ENCODE measurements at regions not wholly inside any gene's neighbourhood (a gene's known extent, or its start where the extent isn't known, plus 50 kb on each side); places are given as distances from the start of the nearest gene placed in this dataset.

DNA sequence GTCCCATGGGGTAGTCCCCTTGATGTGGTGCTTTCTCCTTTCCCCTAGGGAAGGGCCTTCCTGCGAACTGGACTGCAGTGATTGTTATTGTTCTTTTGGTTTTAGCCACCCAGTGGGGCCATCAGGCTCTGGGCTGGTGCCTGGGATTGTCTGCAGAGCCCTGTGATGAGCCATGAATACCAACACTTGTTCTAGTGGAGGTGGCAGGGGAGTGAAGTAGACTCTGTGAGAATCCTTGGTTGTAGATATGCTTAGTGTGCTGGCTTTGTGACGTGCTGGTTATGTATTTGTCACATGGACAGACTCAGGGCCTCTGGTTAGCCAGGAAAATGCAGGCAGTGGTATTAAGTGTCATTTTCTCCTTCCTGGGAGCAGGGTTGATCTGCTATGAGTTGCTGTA, 51.8 kb upstream of the NDUFB4 start:
- Histone ChIP-seq H3K4me3 (ENCODE audit: low read depth in 1 of 5, low read length in 5 of 5) (no peak overlapping the region), H3K36me3 (ENCODE audit: control insufficient read depth in 5 of 5, insufficient read depth in 5 of 5, low read length in 5 of 5) (no peaks in the 10 kb centered on the region), H3K27ac (ENCODE audit: low read depth, low read length) (no peak overlapping the region), H3K4me1 (ENCODE audit: control insufficient read depth in 5 of 5, insufficient read depth in 5 of 5, low read length in 5 of 5) (no peaks in the 10 kb centered on the region), H3K9ac (ENCODE audit: low read length in 5 of 5) (no peak overlapping the region), H3K27me3 (ENCODE audit: control insufficient read depth in 5 of 5, insufficient read depth in 4 of 5, low read length in 5 of 5) (no peaks in the 10 kb centered on the region), H3K9me3 (ENCODE audit: control insufficient read depth in 5 of 5, low read length in 5 of 5) (peaks cover 2 to 22% (median 19%) of the 10 kb centered on the region in 5 donors)

DNA sequence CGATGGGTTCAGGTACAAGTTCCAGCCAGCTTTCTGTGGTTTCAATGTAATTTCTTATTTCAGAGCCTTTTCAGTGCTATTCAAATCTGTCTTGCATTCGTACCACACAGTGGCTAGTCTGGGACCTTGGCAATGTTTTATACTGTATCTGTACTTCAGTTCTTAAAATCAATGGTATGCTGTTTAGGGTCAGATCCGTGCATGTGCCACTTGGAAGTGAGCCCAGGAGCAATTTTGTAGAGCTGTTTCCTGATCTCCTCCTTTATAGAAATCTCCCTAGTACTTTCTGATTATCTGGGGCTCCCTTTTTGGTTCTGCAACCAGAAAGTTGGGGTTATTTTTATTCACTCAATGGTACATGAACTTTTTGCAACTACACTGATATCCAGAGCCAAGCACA, 59.5 kb upstream of the NDUFB4 start:
- Histone ChIP-seq H3K9me3 (ENCODE audit: control insufficient read depth in 5 of 5, low read length in 5 of 5) (peaks cover 0 to 17% (median 11%) of the 10 kb centered on the region in 5 donors), H3K27me3 (ENCODE audit: control insufficient read depth in 5 of 5, insufficient read depth in 4 of 5, low read length in 5 of 5) (no peaks in the 10 kb centered on the region), H3K27ac (ENCODE audit: low read depth, low read length) (no peak overlapping the region), H3K9ac (ENCODE audit: low read length in 5 of 5) (no peak overlapping the region), H3K4me1 (ENCODE audit: control insufficient read depth in 5 of 5, insufficient read depth in 5 of 5, low read length in 5 of 5) (no peaks in the 10 kb centered on the region), H3K4me3 (ENCODE audit: low read depth in 1 of 5, low read length in 5 of 5) (no peak overlapping the region), H3K36me3 (ENCODE audit: control insufficient read depth in 5 of 5, insufficient read depth in 5 of 5, low read length in 5 of 5) (no peaks in the 10 kb centered on the region)

DNA sequence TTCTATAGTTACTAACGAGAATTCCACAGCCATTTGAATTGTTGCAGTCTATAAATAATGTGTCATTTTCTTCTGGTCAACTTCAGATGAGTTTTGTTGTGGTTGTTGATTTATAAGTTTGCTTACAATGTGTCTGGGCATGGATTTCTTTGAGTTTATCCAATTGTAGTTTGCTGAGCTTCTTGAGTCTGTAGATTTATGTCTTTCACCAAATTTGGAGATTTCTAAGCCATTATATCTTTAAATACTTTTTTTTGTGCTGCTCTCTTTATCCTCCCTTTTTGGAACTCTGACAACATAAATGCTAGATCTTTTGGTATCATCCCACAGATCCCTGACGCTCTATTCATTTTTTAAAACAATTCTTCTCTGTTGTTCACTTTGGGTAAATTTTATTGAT, 63.2 kb upstream of the NDUFB4 start:
- H3K36me3 ChIP-seq (ENCODE audit: control insufficient read depth in 5 of 5, insufficient read depth in 5 of 5, low read length in 5 of 5): no peaks in the 10 kb centered on the region
- H3K9me3 ChIP-seq (ENCODE audit: control insufficient read depth in 5 of 5, low read length in 5 of 5): no peaks in the 10 kb centered on the region
- H3K9ac ChIP-seq (ENCODE audit: low read length in 5 of 5): no peak overlapping the region
- H3K4me1 ChIP-seq (ENCODE audit: control insufficient read depth in 5 of 5, insufficient read depth in 5 of 5, low read length in 5 of 5): no peaks in the 10 kb centered on the region
- H3K27ac ChIP-seq (ENCODE audit: low read depth, low read length): no peak overlapping the region
- H3K27me3 ChIP-seq (ENCODE audit: control insufficient read depth in 5 of 5, insufficient read depth in 4 of 5, low read length in 5 of 5): no peaks in the 10 kb centered on the region
- no peak overlapping the region for H3K4me3 ChIP-seq (ENCODE audit: low read depth in 1 of 5, low read length in 5 of 5)

DNA sequence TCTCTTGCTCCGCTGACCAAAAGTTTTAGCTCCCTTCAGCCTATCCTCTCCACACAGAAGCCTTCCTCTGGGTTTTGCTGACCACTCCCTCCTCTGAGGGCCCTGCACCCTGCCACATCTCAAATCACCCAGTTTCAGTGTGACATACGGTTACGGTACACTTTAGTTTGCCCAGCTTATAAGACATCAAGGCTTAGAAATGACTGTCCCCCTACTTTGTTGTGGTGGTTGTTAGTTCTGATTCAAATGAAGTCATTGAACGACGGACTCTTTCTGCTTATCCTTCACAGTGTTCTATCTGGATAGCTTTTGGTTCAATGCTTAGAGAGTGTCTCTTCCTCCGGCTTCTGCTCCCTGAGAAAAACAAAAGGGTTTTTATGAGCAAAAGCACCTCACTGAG, 68.0 kb upstream of the NDUFB4 start:
- Histone ChIP-seq H3K4me1 (ENCODE audit: control insufficient read depth in 5 of 5, insufficient read depth in 5 of 5, low read length in 5 of 5) (no peaks in the 10 kb centered on the region), H3K4me3 (ENCODE audit: low read depth in 1 of 5, low read length in 5 of 5) (no peak overlapping the region), H3K9ac (ENCODE audit: low read length in 5 of 5) (no peak overlapping the region), H3K27ac (ENCODE audit: low read depth, low read length) (no peak overlapping the region), H3K9me3 (ENCODE audit: control insufficient read depth in 5 of 5, low read length in 5 of 5) (no peaks in the 10 kb centered on the region), H3K36me3 (ENCODE audit: control insufficient read depth in 5 of 5, insufficient read depth in 5 of 5, low read length in 5 of 5) (no peaks in the 10 kb centered on the region), H3K27me3 (ENCODE audit: control insufficient read depth in 5 of 5, insufficient read depth in 4 of 5, low read length in 5 of 5) (no peaks in the 10 kb centered on the region)

GRCh38 chr3:120526011-120526870, 69.9 kb upstream of the NDUFB4 start:
- H3K4me3 ChIP-seq (ENCODE audit: low read depth in 1 of 5, low read length in 5 of 5): no peak overlapping the region
- H3K27ac ChIP-seq (ENCODE audit: low read depth, low read length): no peak overlapping the region
- no peaks in the 10 kb centered on the region for H3K9me3 ChIP-seq (ENCODE audit: control insufficient read depth in 5 of 5, low read length in 5 of 5)
- no peaks in the 10 kb centered on the region for H3K4me1 ChIP-seq (ENCODE audit: control insufficient read depth in 5 of 5, insufficient read depth in 5 of 5, low read length in 5 of 5)
- no peaks in the 10 kb centered on the region for H3K36me3 ChIP-seq (ENCODE audit: control insufficient read depth in 5 of 5, insufficient read depth in 5 of 5, low read length in 5 of 5)
- no peaks in the 10 kb centered on the region for H3K27me3 ChIP-seq (ENCODE audit: control insufficient read depth in 5 of 5, insufficient read depth in 4 of 5, low read length in 5 of 5)
- H3K9ac ChIP-seq (ENCODE audit: low read length in 5 of 5): no peak overlapping the region

DNA sequence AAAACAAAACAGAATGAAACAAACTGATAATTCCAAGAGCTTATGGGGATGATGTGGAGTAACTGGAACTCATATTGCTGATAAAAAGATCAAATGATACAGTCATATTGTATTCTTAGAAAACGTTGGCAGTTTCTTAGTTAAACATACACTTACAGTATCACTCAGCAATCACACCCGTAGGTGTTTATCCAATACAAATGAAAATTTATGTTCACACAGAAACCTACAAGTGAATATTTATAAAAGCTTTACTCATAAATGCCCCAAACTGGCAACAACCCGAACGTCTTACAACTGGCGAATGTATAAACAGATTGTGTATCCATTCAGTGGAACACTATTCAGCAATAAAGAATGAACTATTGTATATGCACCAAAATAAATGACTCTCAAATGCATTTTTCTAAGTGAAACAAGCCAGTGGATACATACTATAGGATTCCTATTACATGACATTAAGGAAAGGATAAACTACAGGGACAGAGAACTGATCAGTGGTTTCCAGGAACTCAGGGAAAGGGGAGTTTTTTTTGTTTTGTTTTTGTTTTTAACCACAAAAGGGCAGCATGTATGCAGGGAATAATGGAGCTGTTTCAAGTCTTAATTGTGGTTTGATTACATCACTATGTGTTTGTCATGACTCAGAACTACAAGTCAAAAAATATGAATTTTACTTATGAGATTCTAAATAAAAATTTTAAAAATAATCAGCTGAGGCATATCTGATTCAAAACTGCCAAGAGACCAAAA, 71.8 kb upstream of the NDUFB4 start:
- Histone ChIP-seq H3K4me3 (ENCODE audit: low read depth in 1 of 5, low read length in 5 of 5) (no peak overlapping the region), H3K9ac (ENCODE audit: low read length in 5 of 5) (no peak overlapping the region), H3K27me3 (ENCODE audit: control insufficient read depth in 5 of 5, insufficient read depth in 4 of 5, low read length in 5 of 5) (no peaks in the 10 kb centered on the region), H3K4me1 (ENCODE audit: control insufficient read depth in 5 of 5, insufficient read depth in 5 of 5, low read length in 5 of 5) (no peaks in the 10 kb centered on the region), H3K36me3 (ENCODE audit: control insufficient read depth in 5 of 5, insufficient read depth in 5 of 5, low read length in 5 of 5) (no peaks in the 10 kb centered on the region), H3K27ac (ENCODE audit: low read depth, low read length) (no peak overlapping the region), H3K9me3 (ENCODE audit: control insufficient read depth in 5 of 5, low read length in 5 of 5) (no peaks in the 10 kb centered on the region)

DNA sequence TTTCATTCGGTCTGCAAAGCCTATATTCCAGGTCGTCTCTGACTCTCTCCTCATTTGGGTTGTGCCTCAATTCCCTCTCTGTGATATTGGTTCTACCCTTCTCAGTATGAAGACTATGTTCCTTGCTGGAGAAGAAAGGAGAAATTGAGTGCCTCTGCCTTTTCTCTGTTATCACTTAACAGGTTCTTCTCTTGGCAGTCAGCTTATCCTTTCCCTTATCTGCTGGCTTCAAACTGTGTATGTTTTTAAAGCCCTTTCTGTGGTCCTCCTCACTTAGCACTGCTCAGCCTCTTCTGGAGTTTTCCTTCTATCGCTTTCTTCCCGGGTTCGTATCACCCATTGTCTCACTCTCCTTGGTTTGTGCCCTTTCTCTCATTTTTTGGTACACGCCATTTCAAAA, 65.3 kb upstream of the FSTL1 start:
- no peaks in the 10 kb centered on the region for H3K9me3 ChIP-seq (ENCODE audit: control insufficient read depth in 5 of 5, low read length in 5 of 5)
- no peaks in the 10 kb centered on the region for H3K36me3 ChIP-seq (ENCODE audit: control insufficient read depth in 5 of 5, insufficient read depth in 5 of 5, low read length in 5 of 5)
- peaks cover 0 to 8% (median 0%) of the 10 kb centered on the region in 5 donors for H3K4me1 ChIP-seq (ENCODE audit: control insufficient read depth in 5 of 5, insufficient read depth in 5 of 5, low read length in 5 of 5)
- H3K4me3 ChIP-seq (ENCODE audit: low read depth in 1 of 5, low read length in 5 of 5): no peak overlapping the region
- no peaks in the 10 kb centered on the region for H3K27me3 ChIP-seq (ENCODE audit: control insufficient read depth in 5 of 5, insufficient read depth in 4 of 5, low read length in 5 of 5)
- H3K9ac ChIP-seq (ENCODE audit: low read length in 5 of 5): no peak overlapping the region
- no peak overlapping the region for H3K27ac ChIP-seq (ENCODE audit: low read depth, low read length)

GRCh38 chr3:120512655-120513054, 61.9 kb upstream of the FSTL1 start:
- no peaks in the 10 kb centered on the region for H3K9me3 ChIP-seq (ENCODE audit: control insufficient read depth in 5 of 5, low read length in 5 of 5)
- peaks cover 0 to 8% (median 0%) of the 10 kb centered on the region in 5 donors for H3K4me1 ChIP-seq (ENCODE audit: control insufficient read depth in 5 of 5, insufficient read depth in 5 of 5, low read length in 5 of 5)
- H3K27ac ChIP-seq (ENCODE audit: low read depth, low read length): no peak overlapping the region
- no peak overlapping the region for H3K9ac ChIP-seq (ENCODE audit: low read length in 5 of 5)
- H3K36me3 ChIP-seq (ENCODE audit: control insufficient read depth in 5 of 5, insufficient read depth in 5 of 5, low read length in 5 of 5): no peaks in the 10 kb centered on the region
- H3K27me3 ChIP-seq (ENCODE audit: control insufficient read depth in 5 of 5, insufficient read depth in 4 of 5, low read length in 5 of 5): no peaks in the 10 kb centered on the region
- no peak overlapping the region for H3K4me3 ChIP-seq (ENCODE audit: low read depth in 1 of 5, low read length in 5 of 5)

GRCh38 chr3:120506828-120507774, 56.3 kb upstream of the FSTL1 start:
- H3K9ac ChIP-seq (ENCODE audit: low read length in 5 of 5): peak overlapping the region in 1 of 5 donors; percentile 38
- peaks cover 0 to 20% (median 16%) of the 10 kb centered on the region in 5 donors for H3K4me1 ChIP-seq (ENCODE audit: control insufficient read depth in 5 of 5, insufficient read depth in 5 of 5, low read length in 5 of 5)
- H3K27ac ChIP-seq (ENCODE audit: low read depth, low read length): no peak overlapping the region
- H3K9me3 ChIP-seq (ENCODE audit: control insufficient read depth in 5 of 5, low read length in 5 of 5): no peaks in the 10 kb centered on the region
- H3K36me3 ChIP-seq (ENCODE audit: control insufficient read depth in 5 of 5, insufficient read depth in 5 of 5, low read length in 5 of 5): no peaks in the 10 kb centered on the region
- peak overlapping the region; percentile 25 to 49 (median 43) for H3K4me3 ChIP-seq (ENCODE audit: low read depth in 1 of 5, low read length in 5 of 5)
- no peaks in the 10 kb centered on the region for H3K27me3 ChIP-seq (ENCODE audit: control insufficient read depth in 5 of 5, insufficient read depth in 4 of 5, low read length in 5 of 5)
